HG02943 (cell line): ENCODE measurements at regions not wholly inside any gene's neighbourhood (a gene's known extent, or its start where the extent isn't known, plus 50 kb on each side); places are given as distances from the start of the nearest gene placed in this dataset.
"Not testable (repeated sequence)": the region's sequence is repeated elsewhere in the genome, so short reads cannot be mapped to it uniquely, and the experiment has no call there.

ENCODE experiments used
- ATAC-seq: cut with Tn5 transposase; IDR thresholded peaks from one replicate; pipeline ENCODE4 v1.9.1; 2021; ENCODE audit warnings: mild to moderate bottlenecking, low read depth, moderate library complexity; ENCODE audit not compliant: unreplicated experiment

- ATAC-seq = no peak
These were observed 346.1 kb upstream of the ID2 start for GRCh38 chr2:8335801-8336200.

GRCh38 chr2:8337321-8337720 lies 344.5 kb upstream of the ID2 start:
- ATAC-seq = no peak

GRCh38 chr2:8342407-8342806 lies 339.4 kb upstream of the ID2 start:
- no peak for ATAC-seq

- ATAC-seq = no peak
These were observed 338.8 kb upstream of the ID2 start for GRCh38 chr2:8343031-8343430.

- ATAC-seq = no peak
These were observed 337.4 kb upstream of the ID2 start for GRCh38 chr2:8344144-8345097.

- ATAC-seq = no peak
These were observed 336.7 kb upstream of the ID2 start for GRCh38 chr2:8345200-8345599.

GRCh38 chr2:8346208-8346607 lies 335.6 kb upstream of the ID2 start:
- ATAC-seq = no peak

GRCh38 chr2:8346706-8347430 lies 335.0 kb upstream of the ID2 start:
- no peak for ATAC-seq

- not testable (repeated sequence) for ATAC-seq
These were observed 332.9 kb upstream of the ID2 start for GRCh38 chr2:8348911-8349310.

- ATAC-seq = no peak
These were observed 329.6 kb upstream of the ID2 start for GRCh38 chr2:8352296-8352695.

- ATAC-seq = no peak
These were observed 328.9 kb upstream of the ID2 start for GRCh38 chr2:8352989-8353388.

- no peak for ATAC-seq
These were observed 326.6 kb upstream of the ID2 start for GRCh38 chr2:8355102-8355859.

- no peak for ATAC-seq
These were observed 323.9 kb upstream of the ID2 start for GRCh38 chr2:8357738-8358518.

- no peak for ATAC-seq
These were observed 319.9 kb upstream of the ID2 start for GRCh38 chr2:8361930-8362329.

- ATAC-seq = no peak
These were observed 318.7 kb upstream of the ID2 start for GRCh38 chr2:8363161-8363560.

- no peak for ATAC-seq
These were observed 317.2 kb upstream of the ID2 start for GRCh38 chr2:8364668-8365067.

- ATAC-seq = no peak
These were observed 316.4 kb upstream of the ID2 start for GRCh38 chr2:8365331-8365910.

GRCh38 chr2:8367833-8368232 lies 314.0 kb upstream of the ID2 start:
- no peak for ATAC-seq

GRCh38 chr2:8368463-8368862 lies 313.4 kb upstream of the ID2 start:
- no peak for ATAC-seq

GRCh38 chr2:8369522-8369921 lies 312.3 kb upstream of the ID2 start:
- ATAC-seq = no peak
